ENCODE measurements at regions not wholly inside any gene's neighbourhood (a gene's known extent, or its start where the extent isn't known, plus 50 kb on each side); places are given as distances from the start of the nearest gene placed in this dataset.

- no peak for DNase-seq (ENCODE audit: low spot score)
- H3K9ac ChIP-seq (ENCODE audit: insufficient read depth, low read depth, low read length) = no peak overlapping the region
- H3K27me3 ChIP-seq (ENCODE audit: control insufficient read depth in 1 of 2, insufficient read depth in 2 of 2, low read length in 2 of 2) = no peaks in the 10 kb centered on the region; a peak in 1 of 5 replicates
- ATAC-seq = no peak
- H3K79me2 ChIP-seq (ENCODE audit: insufficient read depth, low read length) = no peaks in the 10 kb centered on the region
- no peak overlapping the region for H3K4me3 ChIP-seq (replicated peaks in 1 of 3; ENCODE audit: insufficient read depth in 1 of 3, low read depth in 2 of 3, low read length in 3 of 3)
- H3K27ac ChIP-seq (ENCODE audit: extremely low read length, insufficient read depth, low read length) = no peak overlapping the region
- no peaks in the 10 kb centered on the region for H3K9me3 ChIP-seq (ENCODE audit: low read length)
- CTCF ChIA-PET (ENCODE audit: low intra/inter-chr PET ratio, low total read pairs) = no interaction called here
- in situ Hi-C loops (cut with HindIII; ENCODE audit: extremely low pct_ligation_motif_present, low pct_unique_long_range_greater_than_20kb) = no loop called here
- intact Hi-C loops (cut with micrococcal nuclease; ENCODE audit: unreplicated experiment) = no loop called here
- no peaks in the 10 kb centered on the region for H3K36me3 ChIP-seq (replicated peaks in 1 of 2; ENCODE audit: control insufficient read depth in 1 of 2, insufficient read depth in 2 of 2, low read length in 2 of 2)
- no peaks in the 10 kb centered on the region for H3K4me1 ChIP-seq (ENCODE audit: insufficient read depth, low read length)
- FAIRE-seq = no peak
- POLR2A ChIA-PET = no interaction called here
- no peak overlapping the region for H2AFZ ChIP-seq (ENCODE audit: low read length)
- H4K20me1 ChIP-seq (ENCODE audit: insufficient read depth, low read length) = no peaks in the 10 kb centered on the region
- WGBS (ENCODE audit: low lambda C conversion rate) = 91% methylated on average over 2 of the region's 2 CpGs
- H3K4me2 ChIP-seq (ENCODE audit: low read depth, low read length) = no peak overlapping the region
- TF ChIP-seq ZSCAN12 (CRISPR knock-in tag; IDR thresholded peaks at IDR 0.05) (no peak), KLF15 (CRISPR knock-in tag; IDR thresholded peaks at IDR 0.05; ENCODE audit: borderline replicate concordance) (no peak), MAFF (IDR thresholded peaks at IDR 0.05; ENCODE audit: low read depth, low read length) (peak; percentile 95), EED (CRISPR knock-in tag; IDR thresholded peaks at IDR 0.05) (no peak), ZNF17 (CRISPR knock-in tag; IDR thresholded peaks at IDR 0.05) (no peak), BCLAF1 (IDR thresholded peaks at IDR 0.05) (no peak), MAFK (conservative IDR thresholded peaks at IDR 0.05 in 1 of 2, IDR thresholded peaks at IDR 0.05 in 1 of 2; ENCODE audit: low read length in 2 of 2) (peak; percentile 90 to 97), GTF3A (CRISPR knock-in tag; conservative IDR thresholded peaks at IDR 0.05) (no peak), ATF7 (IDR thresholded peaks at IDR 0.05) (no peak), ATF7 (CRISPR knock-in tag; IDR thresholded peaks at IDR 0.05) (no peak)
- TF ChIP-seq, protein P1, sequence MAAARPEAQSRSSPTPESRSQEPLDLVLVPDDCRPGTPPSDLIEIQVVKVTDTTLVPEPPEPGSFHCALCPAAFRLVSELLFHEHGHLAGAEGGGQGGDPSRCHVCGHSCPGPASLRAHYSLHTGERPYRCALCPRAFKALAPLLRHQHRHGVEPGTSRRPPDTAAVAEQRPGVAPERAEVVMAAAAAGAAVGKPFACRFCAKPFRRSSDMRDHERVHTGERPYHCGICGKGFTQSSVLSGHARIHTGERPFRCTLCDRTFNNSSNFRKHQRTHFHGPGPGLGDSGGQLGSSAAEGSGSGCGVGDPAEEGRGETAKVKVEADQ (CRISPR knock-in tag; IDR thresholded peaks at IDR 0.05; ENCODE audit: borderline replicate concordance) = no peak
- TF ChIP-seq, protein P2, sequence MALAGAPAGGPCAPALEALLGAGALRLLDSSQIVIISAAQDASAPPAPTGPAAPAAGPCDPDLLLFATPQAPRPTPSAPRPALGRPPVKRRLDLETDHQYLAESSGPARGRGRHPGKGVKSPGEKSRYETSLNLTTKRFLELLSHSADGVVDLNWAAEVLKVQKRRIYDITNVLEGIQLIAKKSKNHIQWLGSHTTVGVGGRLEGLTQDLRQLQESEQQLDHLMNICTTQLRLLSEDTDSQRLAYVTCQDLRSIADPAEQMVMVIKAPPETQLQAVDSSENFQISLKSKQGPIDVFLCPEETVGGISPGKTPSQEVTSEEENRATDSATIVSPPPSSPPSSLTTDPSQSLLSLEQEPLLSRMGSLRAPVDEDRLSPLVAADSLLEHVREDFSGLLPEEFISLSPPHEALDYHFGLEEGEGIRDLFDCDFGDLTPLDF (CRISPR knock-in tag; IDR thresholded peaks at IDR 0.05) = no peak
- BruUV-seq (replicated peaks) = no TSS peak
Measured at GRCh38 chr12:66028390-66028789, 102.2 kb downstream of the LLPH start.

Data from HepG2 (cell line).